Sigmoid colon (tissue), 4 donors: ENCODE measurements at regions not wholly inside any gene's neighbourhood (a gene's known extent, or its start where the extent isn't known, plus 50 kb on each side); places are given as distances from the start of the nearest gene placed in this dataset.

Source experiments
- CTCF ChIP-seq, 4 experiments: fragments of 450-650 bp in 3 of 4; fragments of 200-600 bp in 1 of 4; IDR thresholded peaks; one replicate each; pipeline ENCODE4 v1.5.1; 2016 to 2019; ENCODE audit warnings: antibody characterized with exemption in 4 of 4, mild to moderate bottlenecking in 3 of 4, moderate library complexity in 2 of 4
- EP300 ChIP-seq, 4 donors: sonication (generic); formaldehyde crosslinking; IDR thresholded peaks; one replicate each; pipeline ENCODE4 v1.6.1; 2017; ENCODE audit warnings: antibody characterized with exemption in 4 of 4
- POLR2A ChIP-seq, 2 donors: fragments of 450-650 bp; IDR thresholded peaks; one replicate each; pipeline ENCODE4 v1.6.1; 2016; ENCODE audit warnings: antibody characterized with exemption in 2 of 2, mild to moderate bottlenecking in 2 of 2, moderate library complexity in 2 of 2
- POLR2AphosphoS5 ChIP-seq, 4 donors: sonication (generic); formaldehyde crosslinking; IDR thresholded peaks; one replicate each; pipeline ENCODE4 v1.6.1; 2017; ENCODE audit warnings: antibody characterized with exemption in 4 of 4

- TF ChIP-seq POLR2A (IDR thresholded peaks at IDR 0.05) (no peak), CTCF (IDR thresholded peaks at IDR 0.05) (no peak), EP300 (IDR thresholded peaks at IDR 0.05) (no peak), POLR2AphosphoS5 (IDR thresholded peaks at IDR 0.05) (no peak)
Observed at GRCh38 chr21:27816301-27816700, 849.4 kb upstream of the ADAMTS5 start.
